HK-2 (cell line): ENCODE measurements at regions not wholly inside any gene's neighbourhood (a gene's known extent, or its start where the extent isn't known, plus 50 kb on each side); places are given as distances from the start of the nearest gene placed in this dataset.

Experiments used
- DNase-seq: peaks from one replicate; pipeline ENCODE4 v3.0.0-alpha.2; 2018; ENCODE audit not compliant: unreplicated experiment

GRCh38 chr2:217162533-217162932 is 302.7 kb upstream of the TNP1 start:
- DNase-seq, result peak; percentile 46

GRCh38 chr2:217160978-217161973 is 301.4 kb upstream of the TNP1 start:
- DNase-seq, result no peak

DNA sequence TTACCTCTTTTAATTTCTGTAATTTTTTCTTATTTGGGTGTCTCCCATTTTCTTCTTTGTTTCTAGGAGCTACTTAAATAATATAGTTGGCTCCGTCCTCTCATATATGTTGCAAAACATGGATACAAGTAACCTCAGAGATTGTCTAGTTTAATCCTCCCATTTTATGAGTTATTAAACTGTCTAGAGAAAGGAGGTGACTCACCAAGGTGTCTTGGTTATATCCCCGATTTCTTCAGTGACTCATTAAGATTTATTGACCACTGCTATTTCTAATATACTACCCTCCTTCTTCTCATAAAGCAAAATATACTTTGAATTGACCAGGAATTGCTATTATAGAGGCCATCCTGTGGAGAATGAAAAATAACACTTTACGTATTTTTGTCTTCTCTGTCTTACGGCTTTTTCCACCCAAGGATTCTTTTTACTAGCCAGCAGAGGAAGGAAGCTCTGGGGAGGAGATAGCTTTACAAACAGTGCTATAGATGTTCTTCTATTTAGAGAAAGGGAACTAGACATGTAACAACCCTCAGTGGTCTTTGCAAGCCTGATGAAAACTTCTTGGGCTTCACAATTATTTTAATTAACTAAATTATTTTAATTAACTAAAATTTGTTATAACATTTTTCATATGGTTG is 300.4 kb upstream of the TNP1 start:
- no peak for DNase-seq

- DNase-seq, result no peak
These were observed 299.1 kb upstream of the TNP1 start for GRCh38 chr2:217158928-217159327.

- DNase-seq, result no peak
These were observed 297.7 kb upstream of the TNP1 start for GRCh38 chr2:217157581-217157980.

- DNase-seq, result no peak
These were observed 296.9 kb upstream of the TNP1 start for GRCh38 chr2:217156801-217157200.

- DNase-seq, result no peak
These were observed 295.1 kb upstream of the TNP1 start for GRCh38 chr2:217154923-217155322.

GRCh38 chr2:217153510-217153909 is 293.6 kb upstream of the TNP1 start:
- no peak for DNase-seq

- DNase-seq, result no peak
These were observed 293.0 kb upstream of the TNP1 start for GRCh38 chr2:217152831-217153230.

GRCh38 chr2:217151509-217152206 is 291.8 kb upstream of the TNP1 start:
- no peak for DNase-seq

DNA sequence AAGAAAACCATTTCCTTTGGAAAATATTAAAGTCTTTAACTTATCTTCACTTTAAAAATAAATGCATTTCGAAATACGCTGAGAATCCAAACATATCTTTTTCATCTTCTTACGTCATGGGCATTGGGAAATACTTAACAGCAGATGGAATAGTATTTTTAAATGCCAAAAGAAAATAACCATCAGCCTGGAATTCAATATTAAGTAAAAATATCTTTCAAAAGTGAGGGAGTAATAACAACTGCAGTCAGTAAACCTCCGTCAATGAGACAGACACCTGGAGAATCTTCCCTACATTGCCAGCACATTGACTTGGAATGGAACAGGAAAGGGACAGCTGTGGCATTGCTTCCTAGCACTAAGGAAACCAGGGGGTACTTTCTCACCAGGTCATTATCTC is 290.4 kb upstream of the TNP1 start:
- no peak for DNase-seq

GRCh38 chr2:217149087-217149660 is 289.3 kb upstream of the TNP1 start:
- DNase-seq, result no peak

DNA sequence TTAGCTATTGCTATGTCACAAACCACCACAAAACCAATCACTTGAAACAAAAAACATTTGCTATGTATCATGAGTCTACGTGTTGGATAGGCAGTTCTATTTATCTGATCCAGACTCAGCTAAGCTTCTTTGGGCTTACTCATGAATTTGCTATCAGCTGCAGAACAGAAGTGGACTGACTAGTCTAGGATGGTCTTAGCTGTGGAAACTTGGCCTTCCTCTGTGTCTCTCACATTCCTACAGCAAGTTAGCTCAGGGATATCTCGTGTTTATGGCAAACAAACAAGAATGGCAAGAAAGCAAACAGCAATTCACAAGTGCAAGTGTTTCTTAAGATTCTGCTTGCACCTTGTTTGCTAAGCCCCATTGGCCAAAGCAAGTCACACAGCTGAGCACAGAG is 288.0 kb upstream of the TNP1 start:
- DNase-seq, result no peak

DNA sequence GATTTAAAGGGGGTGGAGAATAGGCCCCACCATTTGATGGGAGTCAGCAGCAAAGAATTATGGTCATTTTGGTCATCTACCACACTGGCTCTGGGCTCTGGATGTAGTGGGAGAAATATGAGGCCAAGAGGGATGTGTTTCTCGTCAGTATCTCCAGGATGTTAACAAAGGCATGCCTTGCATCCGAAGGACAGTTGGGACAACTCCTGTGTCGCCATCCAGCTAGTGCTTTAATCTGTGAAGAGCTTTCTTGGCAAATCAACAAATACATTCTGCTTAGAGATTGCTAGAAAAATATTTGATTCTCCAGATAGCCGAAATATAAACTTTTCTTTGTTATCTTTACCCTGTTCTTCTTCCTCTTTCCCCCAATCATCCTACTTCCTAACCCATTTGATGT is 287.1 kb upstream of the TNP1 start:
- DNase-seq, result no peak

- DNase-seq, result peak; percentile 17
These were observed 282.9 kb upstream of the TNP1 start for GRCh38 chr2:217142649-217143266.

GRCh38 chr2:217138284-217138683 is 278.4 kb upstream of the TNP1 start:
- no peak for DNase-seq

DNA sequence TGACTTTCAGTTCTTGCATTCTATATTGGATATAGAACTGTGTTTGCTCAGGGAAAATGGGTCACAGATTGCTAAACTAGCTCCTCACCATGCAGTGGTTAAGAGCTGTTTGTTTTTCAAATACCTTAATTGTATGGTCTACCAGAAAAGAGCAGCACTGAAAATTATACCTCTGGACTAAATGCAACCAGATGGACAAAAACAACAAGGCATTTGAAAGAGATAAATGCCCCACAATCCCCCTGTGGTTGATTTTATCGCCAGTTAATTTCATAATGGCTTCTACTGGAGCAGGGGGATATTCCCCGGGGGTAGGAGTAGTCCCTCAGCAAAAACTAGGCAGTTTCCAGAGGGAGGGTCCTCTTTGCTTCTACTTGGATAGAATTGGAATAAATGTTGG is 267.9 kb upstream of the TNP1 start:
- DNase-seq, result no peak

DNA sequence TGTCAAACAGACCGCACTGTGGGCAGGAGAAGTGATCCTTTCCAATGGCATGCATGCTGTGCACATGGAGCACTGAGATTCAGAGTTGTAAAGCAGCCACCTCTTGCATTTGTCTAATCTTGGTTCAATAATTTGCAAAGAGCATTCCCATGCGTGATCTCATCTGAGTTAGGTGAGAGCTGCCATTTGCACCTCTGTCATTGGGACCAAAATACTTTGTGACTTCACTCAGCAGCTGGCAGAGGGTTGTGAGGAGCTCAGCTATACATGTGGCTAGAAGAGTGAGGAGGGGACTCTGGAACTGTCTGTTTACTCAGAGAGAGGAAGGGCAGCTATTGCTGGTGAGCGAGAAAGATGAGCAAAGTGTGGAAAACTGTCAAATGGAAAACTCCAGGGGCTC is 265.1 kb upstream of the TNP1 start:
- no peak for DNase-seq

- DNase-seq, result no peak
These were observed 264.2 kb upstream of the TNP1 start for GRCh38 chr2:217124050-217124449.

DNA sequence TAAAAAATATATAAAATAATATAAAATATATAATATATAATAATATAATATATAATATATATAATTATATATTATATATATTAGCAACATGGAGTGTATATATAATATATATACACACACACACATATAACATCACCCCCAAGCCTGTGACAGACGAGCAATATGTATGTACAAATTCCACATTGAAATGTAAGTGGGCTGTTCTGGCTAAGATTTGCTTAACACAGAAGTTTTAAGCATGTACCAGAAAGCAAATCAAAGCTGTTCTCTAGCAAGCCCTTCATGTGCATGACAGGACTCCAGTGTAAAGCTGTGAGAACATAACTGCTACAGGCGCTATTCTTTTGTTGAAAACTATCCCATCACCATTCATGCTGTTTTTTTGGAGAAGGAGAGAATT is 261.7 kb upstream of the TNP1 start:
- DNase-seq, result no peak

DNA sequence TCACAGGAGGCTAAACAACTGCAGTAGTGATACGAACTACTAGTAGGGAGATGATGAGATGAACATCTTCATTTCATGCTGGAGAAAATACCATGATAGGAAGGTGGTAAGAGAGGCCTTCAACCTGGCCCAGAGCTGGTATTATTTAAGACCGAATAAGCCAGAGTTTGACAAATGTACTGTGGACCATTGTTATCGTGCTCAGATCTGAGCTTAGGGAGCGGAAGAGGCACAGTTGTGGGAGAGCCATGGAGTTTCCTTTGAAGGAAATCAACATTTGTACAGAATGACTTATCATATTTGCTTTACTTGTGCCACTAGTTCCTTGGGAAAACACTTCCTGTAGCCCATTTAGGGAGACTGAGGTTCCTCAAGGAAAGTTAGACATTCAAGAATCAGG is 260.6 kb upstream of the TNP1 start:
- DNase-seq, result no peak
